T-helper 17 cell (primary cell): ENCODE measurements at regions not wholly inside any gene's neighbourhood (a gene's known extent, or its start where the extent isn't known, plus 50 kb on each side); places are given as distances from the start of the nearest gene placed in this dataset.

Experiments
- ATAC-seq: fragments of 150-1000 bp; cut with Tn5 transposase; 2 replicates; pipeline ENCODE4 v1.10.0; 2021; ENCODE audit warnings: mild to moderate bottlenecking, moderate library complexity
- DNase-seq, 3 donors: peaks; one replicate each; pipeline versions ENCODE4 v3.0.0 to v3.0.0-alpha.2; 2020 to 2021
- H3K9me3 ChIP-seq: one replicate; pipeline ENCODE4 v1.7.0; 2013; ENCODE audit warnings: low read length, mild to moderate bottlenecking; ENCODE audit not compliant: control insufficient read depth, poor library complexity, severe bottlenecking
- H3K27ac Mint-ChIP-seq: one replicate; pipeline ENCODE4 v1.8.0; 2022; ENCODE audit warnings: mild to moderate bottlenecking, moderate library complexity, mixed read lengths
- H3K27me3 Mint-ChIP-seq: one replicate; pipeline ENCODE4 v1.8.0; 2022; ENCODE audit warnings: mixed read lengths
- H3K36me3 Mint-ChIP-seq: one replicate; pipeline ENCODE4 v1.8.0; 2022; ENCODE audit warnings: low read depth, mixed read lengths
- H3K4me1 Mint-ChIP-seq: one replicate; pipeline ENCODE4 v1.8.0; 2022; ENCODE audit warnings: mild to moderate bottlenecking, mixed read lengths
- H3K4me3 Mint-ChIP-seq: one replicate; pipeline ENCODE4 v1.8.0; 2022; ENCODE audit warnings: mild to moderate bottlenecking, moderate library complexity, mixed read lengths

DNA sequence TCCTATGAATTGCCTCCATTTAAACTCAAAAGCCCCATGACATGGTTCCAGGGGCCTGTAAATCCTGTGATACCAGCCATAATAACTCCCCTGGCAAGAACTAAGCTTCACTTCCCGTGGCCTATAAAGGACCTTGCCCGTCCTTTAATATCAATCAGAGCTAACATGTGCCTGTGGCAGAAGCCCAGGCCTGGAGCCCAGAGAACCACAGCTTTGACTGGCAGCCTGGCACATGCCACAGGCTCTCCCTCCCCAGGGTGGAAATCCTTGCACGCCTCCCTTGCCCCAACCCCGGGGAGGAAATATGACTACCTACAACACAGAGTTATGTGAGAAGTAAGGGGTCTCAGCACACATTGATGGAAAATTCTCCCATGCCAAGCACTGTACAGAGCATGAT is 287.4 kb downstream of the RAB28 start:
- DNase-seq (no peak), ATAC-seq (no peak)
- H3K36me3 Mint-ChIP-seq, result peaks cover 3% of the 10 kb centered on the region
- no peak overlapping the region for H3K4me3 Mint-ChIP-seq
- no peaks in the 10 kb centered on the region for H3K27me3 Mint-ChIP-seq
- no peaks in the 10 kb centered on the region for H3K4me1 Mint-ChIP-seq
- H3K9me3 ChIP-seq, result no peaks in the 10 kb centered on the region
- H3K27ac Mint-ChIP-seq, result no peak overlapping the region

DNA sequence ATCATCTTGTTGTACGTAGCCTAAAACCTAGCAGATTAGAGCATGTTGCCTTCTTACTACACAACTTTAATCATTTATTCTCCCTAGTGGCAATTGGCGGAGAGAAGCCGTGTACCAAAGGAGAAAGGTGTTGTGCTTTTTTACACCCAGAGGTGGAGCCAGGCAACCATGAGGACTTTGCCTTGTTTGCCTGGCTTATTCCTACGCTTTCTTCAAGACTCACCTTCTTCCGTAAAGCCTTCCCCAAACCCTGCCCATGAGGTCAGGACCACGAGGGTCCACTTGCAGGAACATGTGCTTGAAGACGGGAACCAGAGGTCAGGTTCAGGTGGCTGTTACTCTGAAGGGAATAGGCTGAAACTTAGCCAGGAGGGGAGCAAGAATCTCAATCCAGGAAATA is 290.5 kb downstream of the RAB28 start:
- DNase-seq (no peak), ATAC-seq (no peak)
- Mint-ChIP-seq H3K36me3 (peaks cover 3% of the 10 kb centered on the region), H3K4me3 (no peak overlapping the region), H3K27ac (no peak overlapping the region), H3K27me3 (no peaks in the 10 kb centered on the region), H3K4me1 (no peaks in the 10 kb centered on the region)
- H3K9me3 ChIP-seq, result no peaks in the 10 kb centered on the region

DNA sequence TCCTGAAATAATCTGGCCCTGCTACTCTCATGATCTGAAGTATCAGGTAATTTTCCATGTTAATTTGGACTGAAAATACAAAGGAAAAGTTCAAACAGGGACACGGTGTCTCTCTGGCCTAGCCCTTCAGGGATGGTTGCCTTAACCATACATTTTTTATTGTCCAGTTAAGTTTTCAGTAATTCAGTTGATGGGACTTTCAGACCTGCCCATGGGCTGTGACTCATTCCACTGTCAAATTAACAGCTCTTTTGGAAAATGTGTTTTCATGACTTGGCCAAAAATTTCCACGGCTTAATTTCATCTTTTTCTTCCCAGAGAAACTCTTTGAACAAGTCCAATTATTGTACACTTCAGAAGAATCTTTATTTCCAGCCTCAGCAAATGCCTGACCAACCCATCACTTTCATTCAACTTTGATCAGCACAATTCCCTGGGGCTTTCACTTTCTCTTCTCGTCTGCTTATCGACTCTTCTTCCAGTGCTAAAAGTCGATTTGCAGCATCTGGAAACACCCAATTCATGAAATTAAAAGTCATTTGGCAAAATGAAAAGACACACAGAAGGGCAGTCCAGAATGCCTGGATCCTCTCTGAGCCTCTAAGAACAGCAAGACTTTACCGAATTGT is 293.9 kb downstream of the RAB28 start:
- DNase-seq (no peak), ATAC-seq (no peak)
- Mint-ChIP-seq H3K4me3 (no peak overlapping the region), H3K4me1 (no peaks in the 10 kb centered on the region), H3K27ac (no peak overlapping the region), H3K36me3 (peaks cover 3% of the 10 kb centered on the region), H3K27me3 (no peaks in the 10 kb centered on the region)
- H3K9me3 ChIP-seq, result no peaks in the 10 kb centered on the region

DNA sequence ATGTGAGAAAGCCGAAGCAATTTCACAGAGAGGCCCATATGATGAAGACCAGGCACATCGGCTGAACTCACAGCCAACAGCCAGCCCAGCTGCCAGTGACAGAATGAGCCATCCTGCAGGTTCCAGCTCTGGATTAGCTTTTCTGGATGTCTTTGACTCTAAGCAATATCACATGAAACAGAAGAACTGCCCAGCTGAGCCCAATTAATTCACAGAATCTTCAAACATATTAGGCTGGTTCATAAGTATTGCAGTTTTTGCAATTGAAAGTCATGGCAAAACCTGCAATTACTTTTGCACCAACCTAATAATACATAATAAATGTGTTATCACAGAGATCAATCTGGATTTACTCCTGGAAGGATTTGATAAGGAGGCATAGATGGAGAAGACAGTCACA is 299.9 kb downstream of the RAB28 start:
- Mint-ChIP-seq H3K36me3 (no peaks in the 10 kb centered on the region), H3K27me3 (no peaks in the 10 kb centered on the region), H3K4me1 (no peaks in the 10 kb centered on the region), H3K27ac (no peak overlapping the region), H3K4me3 (no peak overlapping the region)
- DNase-seq (no peak), ATAC-seq (no peak)
- H3K9me3 ChIP-seq, result no peaks in the 10 kb centered on the region

DNA sequence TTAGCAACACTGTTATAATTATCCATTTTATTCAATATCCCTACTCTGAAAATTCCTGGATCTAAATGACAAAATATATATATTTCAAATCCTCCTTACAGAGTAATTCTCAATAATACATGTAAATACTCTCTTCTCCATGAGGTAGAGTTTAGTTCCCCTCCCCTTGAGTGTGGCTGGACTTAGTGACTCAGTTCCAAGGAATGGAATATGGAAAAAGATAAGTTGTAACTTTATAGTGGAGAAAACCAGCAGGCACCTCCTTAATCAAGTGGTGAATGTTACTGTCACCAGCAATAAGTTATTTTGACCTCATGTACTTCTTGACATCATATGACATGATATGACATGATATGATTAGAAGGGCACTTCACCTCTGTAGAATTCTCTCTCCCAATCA is 302.0 kb downstream of the RAB28 start:
- ATAC-seq, result no peak
- no peak for DNase-seq
- no peak overlapping the region for H3K27ac Mint-ChIP-seq
- no peaks in the 10 kb centered on the region for H3K36me3 Mint-ChIP-seq
- no peaks in the 10 kb centered on the region for H3K4me1 Mint-ChIP-seq
- H3K9me3 ChIP-seq, result no peaks in the 10 kb centered on the region
- H3K4me3 Mint-ChIP-seq, result no peak overlapping the region
- H3K27me3 Mint-ChIP-seq, result no peaks in the 10 kb centered on the region

DNA sequence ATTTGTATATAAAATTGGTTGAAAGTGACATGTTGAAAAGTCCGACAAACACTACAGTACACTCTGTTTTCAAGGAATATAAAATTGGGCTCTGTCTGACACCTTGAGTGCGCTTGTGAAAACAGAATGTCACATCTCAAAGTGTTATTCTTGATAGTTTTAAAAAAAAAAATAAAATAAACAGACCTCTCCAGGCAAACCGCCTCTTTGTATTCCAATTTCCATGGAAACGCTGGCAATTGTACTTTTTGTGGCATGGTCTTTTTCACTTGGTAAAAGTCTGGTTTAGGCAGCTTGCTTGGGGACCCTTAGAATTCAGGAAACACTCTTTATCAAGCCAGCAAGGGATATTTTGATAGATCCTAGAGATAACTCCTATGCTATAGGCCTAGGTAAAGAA is 302.5 kb downstream of the RAB28 start:
- DNase-seq (no peak), ATAC-seq (no peak)
- Mint-ChIP-seq H3K36me3 (no peaks in the 10 kb centered on the region), H3K27ac (no peak overlapping the region), H3K27me3 (no peaks in the 10 kb centered on the region), H3K4me3 (no peak overlapping the region), H3K4me1 (no peaks in the 10 kb centered on the region)
- H3K9me3 ChIP-seq, result no peaks in the 10 kb centered on the region

DNA sequence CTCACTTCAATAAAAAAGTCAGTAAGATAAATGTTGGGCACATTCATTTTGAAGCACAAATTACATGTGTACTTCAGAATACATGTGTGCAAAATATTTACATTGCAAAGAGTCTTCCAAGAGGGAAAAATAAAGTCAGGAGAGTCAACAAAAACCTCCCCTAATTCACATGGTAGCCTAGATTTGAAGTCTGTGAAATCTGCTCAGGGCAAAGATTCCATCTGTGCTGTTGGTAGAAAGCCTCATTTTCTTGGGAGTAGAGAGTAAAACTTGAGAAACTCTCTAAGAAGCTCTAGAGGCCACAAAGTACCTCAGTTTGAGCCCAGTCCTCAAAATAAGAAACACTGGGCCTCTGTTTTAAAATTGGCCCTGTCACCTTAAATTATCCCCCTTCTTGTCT is 303.4 kb downstream of the RAB28 start:
- Mint-ChIP-seq H3K4me3 (no peak overlapping the region), H3K4me1 (no peaks in the 10 kb centered on the region), H3K36me3 (no peaks in the 10 kb centered on the region), H3K27ac (no peak overlapping the region), H3K27me3 (no peaks in the 10 kb centered on the region)
- DNase-seq (no peak), ATAC-seq (no peak)
- no peaks in the 10 kb centered on the region for H3K9me3 ChIP-seq

DNA sequence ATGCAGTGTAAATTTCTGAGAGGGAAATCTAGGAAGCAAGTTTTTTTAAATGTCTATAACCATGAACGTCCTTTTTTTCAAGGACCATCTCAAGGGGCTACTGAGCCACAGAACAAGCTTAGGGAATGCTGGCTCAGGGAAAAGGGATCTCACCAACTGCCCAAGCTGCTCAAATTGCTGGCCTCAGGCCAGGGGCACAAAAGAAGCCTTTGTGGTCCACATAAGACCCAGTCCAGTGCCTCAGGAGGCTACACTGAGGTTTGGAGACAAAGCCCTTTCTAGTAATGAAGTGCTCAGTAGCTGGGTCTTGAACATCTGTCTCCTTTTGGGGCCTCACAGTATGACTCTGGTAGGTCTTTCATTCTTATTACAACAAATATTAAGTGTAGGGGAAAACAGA is 305.5 kb downstream of the RAB28 start:
- no peak for DNase-seq
- H3K27me3 Mint-ChIP-seq, result no peaks in the 10 kb centered on the region
- H3K27ac Mint-ChIP-seq, result no peak overlapping the region
- no peak overlapping the region for H3K4me3 Mint-ChIP-seq
- H3K36me3 Mint-ChIP-seq, result no peaks in the 10 kb centered on the region
- H3K4me1 Mint-ChIP-seq, result no peaks in the 10 kb centered on the region
- no peak for ATAC-seq
- H3K9me3 ChIP-seq, result no peaks in the 10 kb centered on the region

DNA sequence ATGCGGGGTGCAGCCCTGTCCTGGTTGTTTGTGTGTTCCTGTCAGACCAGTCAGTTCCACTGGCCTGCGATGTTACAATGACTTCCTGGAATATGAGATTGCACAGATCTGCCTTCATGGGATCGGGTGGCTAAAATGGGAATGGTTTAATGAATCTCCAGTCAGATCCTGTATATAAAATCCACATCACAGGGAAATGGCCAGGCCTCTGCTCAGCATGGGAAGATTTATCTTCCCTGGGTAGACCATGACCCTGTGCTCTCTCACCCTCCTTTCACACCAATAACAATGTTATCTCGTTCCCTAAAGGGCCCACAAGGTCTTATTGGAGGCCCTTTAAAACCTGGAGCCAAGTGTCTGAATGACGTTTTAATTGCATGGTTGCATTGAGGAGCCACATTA is 307.4 kb downstream of the RAB28 start:
- Mint-ChIP-seq H3K4me1 (no peaks in the 10 kb centered on the region), H3K27ac (no peak overlapping the region), H3K36me3 (no peaks in the 10 kb centered on the region), H3K27me3 (no peaks in the 10 kb centered on the region), H3K4me3 (no peak overlapping the region)
- no peak for DNase-seq
- ATAC-seq, result no peak
- no peaks in the 10 kb centered on the region for H3K9me3 ChIP-seq

DNA sequence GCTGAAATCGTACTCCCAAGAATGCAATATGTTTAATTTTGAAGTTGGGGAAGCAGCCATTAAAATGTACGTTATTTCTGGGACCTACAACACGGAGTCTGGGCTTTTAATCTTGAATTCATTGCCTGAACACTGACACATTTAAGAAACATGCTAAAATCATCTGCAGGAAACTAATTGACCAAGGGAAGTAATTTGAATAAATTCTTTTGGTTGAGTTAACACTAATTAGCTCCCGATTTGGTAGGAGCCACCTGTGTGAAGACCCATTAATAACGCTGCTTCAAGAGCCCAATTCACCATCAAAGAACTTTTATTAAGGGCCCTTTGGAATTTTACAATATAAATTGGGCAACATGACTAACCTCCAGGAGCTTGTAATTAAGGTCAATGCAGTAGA is 309.2 kb downstream of the RAB28 start:
- Mint-ChIP-seq H3K4me1 (no peaks in the 10 kb centered on the region), H3K4me3 (no peak overlapping the region), H3K27ac (no peak overlapping the region), H3K27me3 (no peaks in the 10 kb centered on the region), H3K36me3 (peaks cover under 1% of the 10 kb centered on the region)
- no peaks in the 10 kb centered on the region for H3K9me3 ChIP-seq
- ATAC-seq, result no peak
- no peak for DNase-seq

DNA sequence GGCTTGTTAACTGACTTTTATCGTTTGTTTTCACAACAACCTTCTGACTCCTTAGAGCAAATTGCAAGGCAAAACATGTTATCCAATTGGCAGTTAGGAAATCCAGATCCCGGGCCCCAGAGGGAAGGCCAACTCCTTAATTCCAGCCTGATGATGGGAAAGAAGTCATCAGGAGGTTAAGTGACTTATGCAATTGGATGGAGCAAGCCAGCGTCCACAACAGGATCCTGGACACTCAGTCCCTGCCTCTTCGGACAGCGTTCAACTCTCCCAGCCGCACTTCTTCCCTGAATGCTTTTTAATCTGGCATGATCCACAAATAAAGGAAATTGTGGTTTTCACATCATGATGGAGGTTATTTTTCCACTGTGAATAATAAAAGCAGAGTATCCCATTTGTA is 310.1 kb downstream of the RAB28 start:
- H3K4me3 Mint-ChIP-seq, result no peak overlapping the region
- ATAC-seq (no peak), DNase-seq (no peak)
- H3K27ac Mint-ChIP-seq, result no peak overlapping the region
- H3K4me1 Mint-ChIP-seq, result no peaks in the 10 kb centered on the region
- peaks cover 2% of the 10 kb centered on the region for H3K36me3 Mint-ChIP-seq
- H3K27me3 Mint-ChIP-seq, result no peaks in the 10 kb centered on the region
- H3K9me3 ChIP-seq, result no peaks in the 10 kb centered on the region

DNA sequence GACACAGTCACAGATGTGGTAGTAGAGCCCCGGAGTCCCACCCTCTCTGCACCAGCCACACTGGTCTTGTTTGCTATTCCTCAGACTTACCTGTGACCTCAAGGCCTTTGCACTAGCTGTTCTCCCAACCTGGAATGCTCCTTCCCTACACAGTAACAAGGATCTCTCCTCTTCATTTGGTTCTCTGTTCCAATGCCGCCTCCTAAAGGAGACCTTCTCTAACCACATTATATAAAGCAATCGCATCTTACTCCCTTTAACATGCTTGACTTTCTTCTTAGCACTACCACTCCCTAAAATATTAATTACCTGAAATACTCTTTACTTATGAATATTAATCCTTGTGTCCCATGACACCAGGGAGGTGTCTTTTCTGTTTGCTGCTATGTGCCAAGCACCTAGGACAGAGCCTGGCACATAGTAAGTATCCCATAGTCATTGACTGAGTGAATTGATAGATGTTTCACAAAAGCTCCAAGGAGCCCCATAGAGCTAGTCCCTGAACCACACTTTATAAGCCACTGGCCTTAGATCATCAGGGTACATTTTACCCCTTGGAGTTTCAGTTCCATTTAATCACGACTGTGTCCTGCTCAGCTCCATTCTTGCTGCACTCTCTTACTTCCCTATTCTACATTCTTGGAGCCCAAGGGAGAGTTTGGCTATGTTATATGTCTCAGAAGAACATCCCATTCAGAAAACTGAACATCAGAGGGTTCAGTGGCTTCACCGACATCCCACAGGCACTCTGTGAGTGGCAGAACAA is 312.7 kb downstream of the RAB28 start:
- Mint-ChIP-seq H3K27ac (no peak overlapping the region), H3K4me3 (no peak overlapping the region), H3K27me3 (no peaks in the 10 kb centered on the region), H3K36me3 (peaks cover 2% of the 10 kb centered on the region), H3K4me1 (no peaks in the 10 kb centered on the region)
- DNase-seq (no peak), ATAC-seq (no peak)
- no peaks in the 10 kb centered on the region for H3K9me3 ChIP-seq

DNA sequence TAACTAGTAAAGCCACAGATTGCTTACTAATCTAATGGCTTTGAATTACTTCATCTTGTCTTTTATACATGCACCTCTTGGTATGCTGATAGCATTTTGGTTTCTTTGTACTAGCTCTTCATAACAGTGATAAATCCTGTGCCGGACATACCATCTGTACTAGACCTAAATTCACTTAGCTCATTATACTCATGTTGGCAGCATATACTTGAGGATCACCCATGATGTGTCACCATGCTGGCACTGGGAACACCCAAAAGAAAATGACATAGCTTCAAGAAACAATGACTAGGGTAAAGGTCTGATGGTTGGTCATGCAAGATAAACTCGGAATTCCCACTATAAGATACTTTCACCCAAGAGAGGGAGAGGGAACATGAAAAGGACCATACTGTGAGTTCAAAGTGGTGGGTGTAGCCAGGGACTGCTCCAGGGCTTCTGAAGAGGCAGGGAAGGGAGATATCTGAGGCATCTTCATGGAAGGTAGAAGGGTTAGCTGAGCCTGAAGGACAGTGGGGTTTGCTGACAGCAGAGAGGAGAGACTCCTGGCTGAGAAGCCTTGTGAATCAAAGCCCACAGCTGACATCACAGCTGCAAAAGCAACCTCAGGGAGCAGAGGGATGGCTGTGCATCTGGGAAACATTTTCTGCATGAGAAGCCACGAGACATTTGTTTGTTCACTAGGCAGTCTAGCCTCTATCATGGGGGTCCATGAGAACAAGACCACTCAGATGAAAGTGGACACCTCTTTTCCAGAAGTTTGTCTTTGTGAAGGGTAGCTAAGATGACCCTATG is 314.2 kb downstream of the RAB28 start:
- H3K4me3 Mint-ChIP-seq, result no peak overlapping the region
- H3K4me1 Mint-ChIP-seq, result no peaks in the 10 kb centered on the region
- H3K27ac Mint-ChIP-seq, result no peak overlapping the region
- DNase-seq (no peak), ATAC-seq (no peak)
- H3K27me3 Mint-ChIP-seq, result no peaks in the 10 kb centered on the region
- H3K9me3 ChIP-seq, result no peaks in the 10 kb centered on the region
- peaks cover 2% of the 10 kb centered on the region for H3K36me3 Mint-ChIP-seq
